HG02588 (cell line): ENCODE measurements at regions not wholly inside any gene's neighbourhood (a gene's known extent, or its start where the extent isn't known, plus 50 kb on each side); places are given as distances from the start of the nearest gene placed in this dataset.

Experiments used
- ATAC-seq: cut with Tn5 transposase; IDR thresholded peaks from one replicate; pipeline ENCODE4 v1.9.1; 2021; ENCODE audit warnings: mild to moderate bottlenecking, moderate library complexity; ENCODE audit not compliant: unreplicated experiment

GRCh38 chr10:71066600-71066999 is 145.8 kb upstream of the UNC5B start:
- ATAC-seq: no peak

GRCh38 chr10:71067098-71067740 is 145.2 kb upstream of the UNC5B start:
- no peak for ATAC-seq

GRCh38 chr10:71068861-71069271 is 143.5 kb upstream of the UNC5B start:
- no peak for ATAC-seq

- ATAC-seq: no peak
These were observed 142.3 kb upstream of the UNC5B start for GRCh38 chr10:71069909-71070666.

- ATAC-seq: no peak
These were observed 141.6 kb upstream of the UNC5B start for GRCh38 chr10:71070741-71071140.

GRCh38 chr10:71072131-71072822 is 140.1 kb upstream of the UNC5B start:
- no peak for ATAC-seq

- no peak for ATAC-seq
These were observed 139.6 kb upstream of the UNC5B start for GRCh38 chr10:71072823-71073210.

GRCh38 chr10:71073451-71074175 is 138.8 kb upstream of the UNC5B start:
- ATAC-seq: no peak

- ATAC-seq: no peak
These were observed 138.1 kb upstream of the UNC5B start for GRCh38 chr10:71074176-71074755.

- no peak for ATAC-seq
These were observed 137.1 kb upstream of the UNC5B start for GRCh38 chr10:71075086-71075758.

- no peak for ATAC-seq
These were observed 136.5 kb upstream of the UNC5B start for GRCh38 chr10:71075759-71076472.

- no peak for ATAC-seq
These were observed 135.8 kb upstream of the UNC5B start for GRCh38 chr10:71076473-71077142.

- ATAC-seq: no peak
These were observed 135.2 kb upstream of the UNC5B start for GRCh38 chr10:71077143-71077581.

- no peak for ATAC-seq
These were observed 134.4 kb upstream of the UNC5B start for GRCh38 chr10:71077796-71078453.

- ATAC-seq: no peak
These were observed 133.8 kb upstream of the UNC5B start for GRCh38 chr10:71078454-71079145.

GRCh38 chr10:71079761-71080380 is 132.5 kb upstream of the UNC5B start:
- no peak for ATAC-seq

- no peak for ATAC-seq
These were observed 131.8 kb upstream of the UNC5B start for GRCh38 chr10:71080381-71081228.
